Fibroblast of villous mesenchyme (primary cell): ENCODE measurements at regions not wholly inside any gene's neighbourhood (a gene's known extent, or its start where the extent isn't known, plus 50 kb on each side); places are given as distances from the start of the nearest gene placed in this dataset.

Experiments
- DNase-seq: peaks from one replicate; pipeline ENCODE4 v3.0.0-alpha.2; 2010; ENCODE audit warnings: low read depth
- H3K4me3 ChIP-seq: 2 replicates; pipeline ENCODE4 v1.5.1; 2011; ENCODE audit warnings: low read depth, mild to moderate bottlenecking, low read length
- CTCF ChIP-seq: IDR thresholded peaks from 2 replicates; pipeline ENCODE4 v1.5.1; 2012; ENCODE audit warnings: low read depth, mild to moderate bottlenecking, low read length; ENCODE audit not compliant: insufficient read depth

DNA sequence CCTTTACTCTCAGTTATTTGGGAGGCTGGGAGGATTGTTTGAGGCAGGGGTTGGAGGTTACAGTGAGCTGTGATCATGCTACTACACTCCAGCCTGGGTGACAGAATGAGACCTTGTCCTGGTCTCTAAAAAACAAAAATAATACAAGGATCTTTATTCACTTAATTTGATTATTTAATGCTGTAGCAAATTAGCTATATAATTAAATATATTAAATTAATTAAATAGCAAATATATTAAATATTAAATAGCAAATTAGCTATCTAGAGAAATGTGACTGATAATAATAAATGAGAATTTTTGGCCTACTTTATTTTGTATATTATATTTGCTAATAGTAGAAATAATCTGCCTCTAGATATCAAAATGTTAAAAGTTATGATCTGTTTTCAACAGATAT lies 298.8 kb upstream of the NAV3 start:
- DNase-seq: no peak
- no peak overlapping the region for H3K4me3 ChIP-seq
- TF ChIP-seq CTCF: no peak

GRCh38 chr12:77522247-77522646 lies 308.4 kb upstream of the NAV3 start:
- H3K4me3 ChIP-seq: no peak overlapping the region
- no peak for DNase-seq
- TF ChIP-seq CTCF: no peak

DNA sequence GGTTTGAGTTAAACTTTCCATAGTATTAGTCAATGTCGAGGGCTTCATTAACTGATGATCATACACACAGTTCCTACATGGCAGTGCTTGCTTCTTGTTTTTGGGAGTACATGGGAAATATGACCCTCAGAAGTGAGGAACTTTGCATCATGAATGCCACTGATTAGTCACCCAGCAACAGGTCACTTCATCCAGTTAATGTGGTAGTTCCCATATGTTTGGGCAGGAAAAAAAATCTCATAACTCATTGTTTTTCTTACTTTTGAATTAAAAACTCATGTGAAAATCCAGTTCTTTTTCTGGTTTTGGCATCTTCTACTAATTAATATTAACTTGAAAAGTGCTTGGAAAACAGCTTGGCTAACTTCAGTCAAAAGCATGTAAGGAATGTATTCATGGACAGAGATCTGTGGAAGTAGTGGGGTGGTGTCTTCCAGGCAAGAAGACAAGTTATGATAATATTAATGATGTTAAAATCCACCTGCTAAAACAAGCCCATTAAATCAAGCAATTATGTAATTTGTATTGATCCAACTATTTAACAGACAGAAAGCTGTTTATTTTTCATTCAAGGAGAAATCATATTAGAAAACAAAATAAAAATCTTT lies 309.1 kb upstream of the NAV3 start:
- TF ChIP-seq CTCF: no peak
- DNase-seq: no peak
- H3K4me3 ChIP-seq: no peak overlapping the region

DNA sequence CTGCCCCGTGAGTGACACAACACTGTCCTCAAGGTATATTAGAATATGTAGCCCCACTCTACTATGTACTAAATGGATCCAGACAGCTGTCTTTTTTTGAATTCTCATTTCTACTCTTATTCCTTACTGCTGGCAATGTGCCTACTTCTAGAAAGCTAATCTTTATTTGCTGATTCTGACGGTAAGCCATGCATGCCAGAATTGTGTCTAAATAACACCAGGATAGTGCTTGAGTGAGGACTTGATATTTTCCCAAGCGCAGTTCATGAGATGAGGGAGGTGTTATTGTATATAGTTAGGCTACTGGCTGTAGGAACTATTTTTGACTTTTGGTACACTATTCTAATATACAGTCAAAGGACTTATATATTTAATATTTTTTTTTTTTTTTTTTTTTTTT lies 316.2 kb upstream of the NAV3 start:
- DNase-seq: no peak
- TF ChIP-seq CTCF: no peak
- H3K4me3 ChIP-seq: no peak overlapping the region

GRCh38 chr12:77510985-77511384 lies 319.7 kb upstream of the NAV3 start:
- no peak overlapping the region for H3K4me3 ChIP-seq
- no peak for DNase-seq
- no peak for TF ChIP-seq CTCF

DNA sequence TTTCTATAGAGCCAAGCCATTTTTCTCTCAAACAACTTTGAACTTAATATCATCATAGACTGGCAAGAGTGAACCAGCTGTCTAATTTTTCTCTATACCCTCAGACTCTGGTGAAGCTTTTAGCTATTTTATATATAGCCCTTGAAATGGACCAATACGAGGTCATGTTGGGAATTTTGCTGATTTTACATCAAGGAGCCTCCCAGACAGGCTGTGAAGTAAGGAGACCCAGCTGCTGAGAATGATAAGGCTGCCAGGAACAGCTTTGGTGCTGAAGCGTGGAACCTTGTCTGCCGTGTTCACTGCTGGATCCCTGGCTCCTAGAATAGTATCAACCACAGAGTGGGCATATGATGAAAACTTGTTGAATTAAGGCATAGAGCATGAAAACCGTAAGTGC lies 326.2 kb upstream of the NAV3 start:
- no peak overlapping the region for H3K4me3 ChIP-seq
- no peak for DNase-seq
- no peak for TF ChIP-seq CTCF

GRCh38 chr12:77500089-77500488 lies 330.6 kb upstream of the NAV3 start:
- no peak for DNase-seq
- TF ChIP-seq CTCF: no peak
- no peak overlapping the region for H3K4me3 ChIP-seq
